Dedifferentiated amniotic fluid mesenchymal stem cell (primary cell): ENCODE measurements at regions not wholly inside any gene's neighbourhood (a gene's known extent, or its start where the extent isn't known, plus 50 kb on each side); places are given as distances from the start of the nearest gene placed in this dataset.

Source experiments
- DNase-seq: peaks from one replicate; pipeline ENCODE4 v3.0.0-alpha.2; 2016; ENCODE audit errors: extremely low spot score

- no peak for DNase-seq
These were observed 271.6 kb downstream of the TDRD15 start for GRCh38 chr2:21395366-21395765.

GRCh38 chr2:21396252-21396651 is 272.5 kb downstream of the TDRD15 start:
- DNase-seq: no peak

- no peak for DNase-seq
These were observed 277.4 kb downstream of the TDRD15 start for GRCh38 chr2:21401022-21401698.

GRCh38 chr2:21404137-21404536 is 280.4 kb downstream of the TDRD15 start:
- no peak for DNase-seq

- DNase-seq: no peak
These were observed 281.3 kb downstream of the TDRD15 start for GRCh38 chr2:21404827-21405625.

- no peak for DNase-seq
These were observed 282.6 kb downstream of the TDRD15 start for GRCh38 chr2:21406386-21406785.

- DNase-seq: no peak
These were observed 283.1 kb downstream of the TDRD15 start for GRCh38 chr2:21406911-21407310.

GRCh38 chr2:21407851-21408250 is 284.1 kb downstream of the TDRD15 start:
- no peak for DNase-seq

GRCh38 chr2:21411741-21412140 is 288.0 kb downstream of the TDRD15 start:
- DNase-seq: no peak

- no peak for DNase-seq
These were observed 289.2 kb downstream of the TDRD15 start for GRCh38 chr2:21412944-21413443.

- DNase-seq: no peak
These were observed 291.5 kb downstream of the TDRD15 start for GRCh38 chr2:21415234-21415633.

- DNase-seq: no peak
These were observed 292.5 kb downstream of the TDRD15 start for GRCh38 chr2:21416226-21416625.

GRCh38 chr2:21418456-21418855 is 294.7 kb downstream of the TDRD15 start:
- DNase-seq: no peak

- no peak for DNase-seq
These were observed 297.0 kb downstream of the TDRD15 start for GRCh38 chr2:21420553-21421335.

GRCh38 chr2:21422050-21422449 is 298.3 kb downstream of the TDRD15 start:
- DNase-seq: no peak

- DNase-seq: no peak
These were observed 299.2 kb downstream of the TDRD15 start for GRCh38 chr2:21422724-21423522.

- no peak for DNase-seq
These were observed 300.1 kb downstream of the TDRD15 start for GRCh38 chr2:21423854-21424253.

- no peak for DNase-seq
These were observed 300.6 kb downstream of the TDRD15 start for GRCh38 chr2:21424375-21424774.

GRCh38 chr2:21427606-21428005 is 303.8 kb downstream of the TDRD15 start:
- DNase-seq: no peak

GRCh38 chr2:21428754-21429153 is 305.0 kb downstream of the TDRD15 start:
- DNase-seq: no peak

- DNase-seq: no peak
These were observed 306.0 kb downstream of the TDRD15 start for GRCh38 chr2:21429747-21430146.

- DNase-seq: no peak
These were observed 307.3 kb downstream of the TDRD15 start for GRCh38 chr2:21431078-21431477.
